H4 (cell line): ENCODE measurements at regions not wholly inside any gene's neighbourhood (a gene's known extent, or its start where the extent isn't known, plus 50 kb on each side); places are given as distances from the start of the nearest gene placed in this dataset.
A peak's percentile ranks its signal among the peaks of the same experiment; 100 is the strongest.

Source experiments
- DNase-seq: peaks from one replicate; pipeline ENCODE4 v3.0.0-alpha.2; 2015; ENCODE audit warnings: low spot score

- no peak for DNase-seq
Observed at GRCh38 chr6:3593161-3593560, 136.3 kb upstream of the SLC22A23 start.

- DNase-seq: peak; percentile 72
Observed at GRCh38 chr6:3592371-3592941, 135.6 kb upstream of the SLC22A23 start.

GRCh38 chr6:3591970-3592369, 135.1 kb upstream of the SLC22A23 start:
- DNase-seq: no peak

GRCh38 chr6:3587660-3588059, 130.8 kb upstream of the SLC22A23 start:
- no peak for DNase-seq

GRCh38 chr6:3585320-3585935, 128.6 kb upstream of the SLC22A23 start:
- DNase-seq: peak; percentile 38

GRCh38 chr6:3584606-3585005, 127.8 kb upstream of the SLC22A23 start:
- DNase-seq: no peak

GRCh38 chr6:3581469-3581868, 124.6 kb upstream of the SLC22A23 start:
- no peak for DNase-seq

- no peak for DNase-seq
Observed at GRCh38 chr6:3579652-3580175, 122.9 kb upstream of the SLC22A23 start.

- DNase-seq: no peak
Observed at GRCh38 chr6:3578981-3579380, 122.1 kb upstream of the SLC22A23 start.

GRCh38 chr6:3577517-3577916, 120.7 kb upstream of the SLC22A23 start:
- no peak for DNase-seq

GRCh38 chr6:3575701-3576100, 118.9 kb upstream of the SLC22A23 start:
- no peak for DNase-seq

- no peak for DNase-seq
Observed at GRCh38 chr6:3575166-3575565, 118.3 kb upstream of the SLC22A23 start.

GRCh38 chr6:3573670-3574069, 116.8 kb upstream of the SLC22A23 start:
- no peak for DNase-seq

GRCh38 chr6:3571836-3572235, 115.0 kb upstream of the SLC22A23 start:
- DNase-seq: no peak

- no peak for DNase-seq
Observed at GRCh38 chr6:3571250-3571681, 114.4 kb upstream of the SLC22A23 start.

- DNase-seq: no peak
Observed at GRCh38 chr6:3569816-3570215, 113.0 kb upstream of the SLC22A23 start.

- no peak for DNase-seq
Observed at GRCh38 chr6:3568396-3569082, 111.7 kb upstream of the SLC22A23 start.

GRCh38 chr6:3566812-3567211, 110.0 kb upstream of the SLC22A23 start:
- DNase-seq: peak; percentile 30

- DNase-seq: no peak
Observed at GRCh38 chr6:3565291-3565690, 108.4 kb upstream of the SLC22A23 start.

GRCh38 chr6:3561725-3562124, 104.9 kb upstream of the SLC22A23 start:
- no peak for DNase-seq

- no peak for DNase-seq
Observed at GRCh38 chr6:3560211-3560610, 103.4 kb upstream of the SLC22A23 start.

- no peak for DNase-seq
Observed at GRCh38 chr6:3559561-3559960, 102.7 kb upstream of the SLC22A23 start.

- DNase-seq: no peak
Observed at GRCh38 chr6:3557336-3557735, 100.5 kb upstream of the SLC22A23 start.
